Esophagus muscularis mucosa (tissue), 4 donors: ENCODE measurements at regions not wholly inside any gene's neighbourhood (a gene's known extent, or its start where the extent isn't known, plus 50 kb on each side); places are given as distances from the start of the nearest gene placed in this dataset.

Experiments
- EP300 ChIP-seq: sonication (generic); formaldehyde crosslinking; IDR thresholded peaks from one replicate; pipeline ENCODE4 v1.6.1; 2017; ENCODE audit warnings: antibody characterized with exemption
- POLR2A ChIP-seq: fragments of 450-650 bp; IDR thresholded peaks from one replicate; pipeline ENCODE4 v1.6.1; 2017; ENCODE audit warnings: antibody characterized with exemption, moderate library complexity, mild to moderate bottlenecking, low read depth
- TF ChIP-seq, protein P1 (sequence below), 3 experiments: fragments of 200-600 bp in 2 of 3; fragments of 450-650 bp in 1 of 3; sonication (generic) in 2 of 3; IDR thresholded peaks; one replicate each; pipeline ENCODE4 v1.5.1; 2017 to 2019; ENCODE audit warnings: antibody characterized with exemption in 3 of 3, mild to moderate bottlenecking in 2 of 3, moderate library complexity in 1 of 3

DNA sequence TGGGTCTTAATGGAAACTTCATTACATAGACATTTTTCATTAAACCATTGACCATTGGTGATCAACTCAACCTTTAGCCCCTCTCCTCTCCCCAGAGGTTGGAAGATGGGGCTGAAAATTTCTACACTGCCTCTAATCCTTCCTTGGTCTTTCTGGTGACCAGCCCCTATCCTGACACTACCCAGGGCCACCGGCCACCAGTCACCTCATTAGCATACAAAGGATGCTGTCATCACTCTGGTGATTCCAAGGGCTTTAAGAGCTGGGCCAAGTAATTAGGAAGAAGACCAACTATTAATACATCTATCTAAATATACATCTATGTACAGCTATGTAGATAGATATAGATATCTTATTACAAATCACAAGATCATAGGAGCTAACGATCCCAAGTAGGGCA is 111.2 kb upstream of the IRX6 start:
- TF ChIP-seq, protein P1, sequence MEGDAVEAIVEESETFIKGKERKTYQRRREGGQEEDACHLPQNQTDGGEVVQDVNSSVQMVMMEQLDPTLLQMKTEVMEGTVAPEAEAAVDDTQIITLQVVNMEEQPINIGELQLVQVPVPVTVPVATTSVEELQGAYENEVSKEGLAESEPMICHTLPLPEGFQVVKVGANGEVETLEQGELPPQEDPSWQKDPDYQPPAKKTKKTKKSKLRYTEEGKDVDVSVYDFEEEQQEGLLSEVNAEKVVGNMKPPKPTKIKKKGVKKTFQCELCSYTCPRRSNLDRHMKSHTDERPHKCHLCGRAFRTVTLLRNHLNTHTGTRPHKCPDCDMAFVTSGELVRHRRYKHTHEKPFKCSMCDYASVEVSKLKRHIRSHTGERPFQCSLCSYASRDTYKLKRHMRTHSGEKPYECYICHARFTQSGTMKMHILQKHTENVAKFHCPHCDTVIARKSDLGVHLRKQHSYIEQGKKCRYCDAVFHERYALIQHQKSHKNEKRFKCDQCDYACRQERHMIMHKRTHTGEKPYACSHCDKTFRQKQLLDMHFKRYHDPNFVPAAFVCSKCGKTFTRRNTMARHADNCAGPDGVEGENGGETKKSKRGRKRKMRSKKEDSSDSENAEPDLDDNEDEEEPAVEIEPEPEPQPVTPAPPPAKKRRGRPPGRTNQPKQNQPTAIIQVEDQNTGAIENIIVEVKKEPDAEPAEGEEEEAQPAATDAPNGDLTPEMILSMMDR (IDR thresholded peaks at IDR 0.05) = no peak
- no peak for TF ChIP-seq POLR2A
- TF ChIP-seq EP300 = no peak
